Calu3 (cell line): ENCODE measurements at regions not wholly inside any gene's neighbourhood (a gene's known extent, or its start where the extent isn't known, plus 50 kb on each side); places are given as distances from the start of the nearest gene placed in this dataset.

Experiments
- BruUV-seq: library from RNA; stranded (reverse); fragments of 400-500 nt; replicated peaks from 2 replicates; lab custom pipeline; 2021; lab: Mats Ljungman, UMichigan
- CTCF ChIA-PET: fragments of 300-600 bp; sonication (Branson Sonifier 250); formaldehyde crosslinking; loops from one replicate; lab custom pipeline; 2022; ENCODE audit warnings: antibody characterized with exemption; lab: Charles Lee
- DNase-seq: peaks from one replicate; pipeline ENCODE4 v3.0.0; 2022
- H3K27ac Mint-ChIP-seq: one replicate; pipeline ENCODE4 v1.8.0; 2022; ENCODE audit warnings: mixed read lengths; ENCODE audit not compliant: unreplicated experiment
- H3K27me3 Mint-ChIP-seq: one replicate; pipeline ENCODE4 v1.8.0; 2022; ENCODE audit warnings: mixed read lengths; ENCODE audit not compliant: unreplicated experiment
- H3K36me3 Mint-ChIP-seq: one replicate; pipeline ENCODE4 v1.8.0; 2022; ENCODE audit warnings: mild to moderate bottlenecking, moderate library complexity, mixed read lengths; ENCODE audit not compliant: insufficient read depth, unreplicated experiment
- H3K4me1 Mint-ChIP-seq: one replicate; pipeline ENCODE4 v1.8.0; 2022; ENCODE audit warnings: mild to moderate bottlenecking, low read depth, mixed read lengths; ENCODE audit not compliant: unreplicated experiment
- H3K4me3 Mint-ChIP-seq: one replicate; pipeline ENCODE4 v1.8.0; 2022; ENCODE audit warnings: mild to moderate bottlenecking, low read depth, moderate library complexity, mixed read lengths; ENCODE audit not compliant: unreplicated experiment
- H3K9me3 Mint-ChIP-seq: one replicate; pipeline ENCODE4 v1.8.0; 2022; ENCODE audit warnings: low read depth, mixed read lengths; ENCODE audit not compliant: unreplicated experiment
- intact Hi-C: fragments of 100-400 bp; cut with micrococcal nuclease; formaldehyde crosslinking; loops from one replicate; pipeline ENCODE4 v1.10.0; 2022; ENCODE audit not compliant: unreplicated experiment
- TF ChIP-seq, protein P1 (sequence below): fragments of 200-600 bp; IDR thresholded peaks from one replicate; pipeline ENCODE4 v1.8.0; 2022; ENCODE audit warnings: antibody characterized with exemption; ENCODE audit not compliant: unreplicated experiment

GRCh38 chr12:89105243-89105642 is 247.1 kb downstream of the DUSP6 start:
- BruUV-seq, result no TSS peak
- H3K27me3 Mint-ChIP-seq, result no peaks in the 10 kb centered on the region
- H3K36me3 Mint-ChIP-seq, result no peaks in the 10 kb centered on the region

DNA sequence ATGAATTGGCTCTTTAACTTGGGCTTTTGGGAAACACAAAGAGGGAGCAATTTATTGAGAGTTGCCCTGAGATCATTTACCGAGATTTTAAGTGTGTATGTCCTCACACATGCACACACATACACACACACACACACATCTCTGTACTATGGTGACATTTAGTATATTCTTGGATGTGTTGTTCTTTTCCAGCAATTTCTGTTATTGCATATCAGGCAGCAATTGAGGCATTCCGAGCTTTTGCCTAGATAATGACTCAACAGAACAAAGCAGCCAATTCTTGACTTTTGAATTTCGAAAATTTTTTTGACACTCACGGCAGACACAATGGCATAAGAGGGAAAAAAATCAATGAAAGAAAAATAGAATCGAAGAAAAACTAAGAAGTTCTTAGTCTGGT is 248.5 kb downstream of the DUSP6 start:
- Mint-ChIP-seq H3K27ac (no peak overlapping the region), H3K4me3 (no peak overlapping the region), H3K36me3 (no peaks in the 10 kb centered on the region), H3K27me3 (no peaks in the 10 kb centered on the region), H3K4me1 (no peaks in the 10 kb centered on the region), H3K9me3 (no peaks in the 10 kb centered on the region)
- intact Hi-C loops, result no loop called here
- DNase-seq, result no peak
- BruUV-seq, result no TSS peak
- TF ChIP-seq, protein P1, sequence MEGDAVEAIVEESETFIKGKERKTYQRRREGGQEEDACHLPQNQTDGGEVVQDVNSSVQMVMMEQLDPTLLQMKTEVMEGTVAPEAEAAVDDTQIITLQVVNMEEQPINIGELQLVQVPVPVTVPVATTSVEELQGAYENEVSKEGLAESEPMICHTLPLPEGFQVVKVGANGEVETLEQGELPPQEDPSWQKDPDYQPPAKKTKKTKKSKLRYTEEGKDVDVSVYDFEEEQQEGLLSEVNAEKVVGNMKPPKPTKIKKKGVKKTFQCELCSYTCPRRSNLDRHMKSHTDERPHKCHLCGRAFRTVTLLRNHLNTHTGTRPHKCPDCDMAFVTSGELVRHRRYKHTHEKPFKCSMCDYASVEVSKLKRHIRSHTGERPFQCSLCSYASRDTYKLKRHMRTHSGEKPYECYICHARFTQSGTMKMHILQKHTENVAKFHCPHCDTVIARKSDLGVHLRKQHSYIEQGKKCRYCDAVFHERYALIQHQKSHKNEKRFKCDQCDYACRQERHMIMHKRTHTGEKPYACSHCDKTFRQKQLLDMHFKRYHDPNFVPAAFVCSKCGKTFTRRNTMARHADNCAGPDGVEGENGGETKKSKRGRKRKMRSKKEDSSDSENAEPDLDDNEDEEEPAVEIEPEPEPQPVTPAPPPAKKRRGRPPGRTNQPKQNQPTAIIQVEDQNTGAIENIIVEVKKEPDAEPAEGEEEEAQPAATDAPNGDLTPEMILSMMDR, result no peak
- CTCF ChIA-PET, result no interaction called here

More at GRCh38 chr12:89105243-89105642, 247.1 kb downstream of the DUSP6 start:
- CTCF ChIA-PET, result no interaction called here
- no peaks in the 10 kb centered on the region for H3K4me1 Mint-ChIP-seq
- no peak overlapping the region for H3K27ac Mint-ChIP-seq
- TF ChIP-seq, protein P1, result no peak
- DNase-seq, result no peak
- H3K4me3 Mint-ChIP-seq, result no peak overlapping the region
- intact Hi-C loops, result no loop called here
- H3K9me3 Mint-ChIP-seq, result no peaks in the 10 kb centered on the region

DNA sequence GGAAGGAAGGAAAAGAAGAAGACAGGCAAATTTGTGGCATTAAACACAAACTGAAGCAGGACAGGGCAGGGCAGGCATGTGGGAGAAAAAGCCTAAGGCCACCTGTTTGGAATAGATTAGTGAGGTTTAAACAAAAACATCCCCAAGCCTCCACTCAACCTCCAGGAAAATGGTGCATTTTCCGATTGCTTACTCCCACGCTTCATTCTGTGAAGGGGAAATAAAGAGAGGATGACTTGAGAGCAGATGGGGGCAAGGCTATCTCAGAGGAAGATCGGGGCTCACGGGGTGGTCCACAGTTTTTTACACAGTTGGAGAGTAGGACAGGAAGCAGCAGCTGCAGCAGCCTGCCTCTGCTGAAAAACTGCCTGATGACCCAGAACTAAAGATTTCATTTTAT is 250.9 kb downstream of the DUSP6 start:
- Mint-ChIP-seq H3K9me3 (no peaks in the 10 kb centered on the region), H3K4me3 (no peak overlapping the region), H3K36me3 (no peaks in the 10 kb centered on the region), H3K4me1 (no peaks in the 10 kb centered on the region), H3K27ac (no peak overlapping the region), H3K27me3 (no peaks in the 10 kb centered on the region)
- DNase-seq, result no peak
- BruUV-seq, result no TSS peak
- intact Hi-C loops, result no loop called here
- CTCF ChIA-PET, result no interaction called here
- TF ChIP-seq, protein P1, result no peak

DNA sequence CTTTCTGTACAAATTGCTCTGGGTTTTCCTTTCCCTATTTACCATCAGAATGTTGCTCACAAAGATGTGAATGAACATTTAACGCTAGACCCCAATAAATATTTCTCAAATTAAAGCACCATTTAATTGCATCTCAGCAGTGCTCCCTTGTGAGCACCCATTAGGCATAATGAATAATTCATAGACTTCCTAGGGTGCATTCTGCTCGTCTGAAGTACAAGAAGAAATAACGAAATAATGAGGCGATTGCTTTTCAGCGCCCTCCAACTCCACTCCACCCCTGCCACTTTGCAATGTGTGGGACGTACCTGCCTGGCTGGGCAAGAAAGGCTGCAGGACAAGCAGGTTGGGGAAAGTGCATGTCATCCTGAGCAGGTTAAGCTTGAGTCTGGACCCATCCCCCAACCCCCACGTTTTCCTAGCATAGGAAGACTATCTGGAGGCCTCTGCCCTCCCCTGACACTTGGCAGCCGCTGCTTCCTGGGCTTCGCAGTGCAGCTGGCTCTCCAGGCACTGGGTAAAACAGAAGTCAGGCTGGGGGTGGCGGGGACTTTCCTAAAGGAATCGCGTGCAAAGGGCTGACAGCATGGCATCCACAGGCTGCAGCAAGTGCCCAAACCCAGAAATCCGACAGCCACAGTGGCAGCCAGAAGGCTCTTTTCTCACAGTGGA is 253.7 kb downstream of the DUSP6 start:
- CTCF ChIA-PET, result no interaction called here
- H3K4me3 Mint-ChIP-seq, result no peak overlapping the region

More for the DNA sequence above, 253.7 kb downstream of the DUSP6 start:
- Mint-ChIP-seq H3K36me3 (no peaks in the 10 kb centered on the region), H3K27ac (no peak overlapping the region), H3K27me3 (no peaks in the 10 kb centered on the region), H3K4me1 (no peaks in the 10 kb centered on the region), H3K9me3 (no peaks in the 10 kb centered on the region)
- no peak for DNase-seq
- TF ChIP-seq, protein P1, result no peak
- intact Hi-C loops, result no loop called here
- no TSS peak for BruUV-seq
